GM12891 (cell line): ENCODE measurements at regions not wholly inside any gene's neighbourhood (a gene's known extent, or its start where the extent isn't known, plus 50 kb on each side); places are given as distances from the start of the nearest gene placed in this dataset.

Source experiments
- DNase-seq: peaks from one replicate; pipeline ENCODE4 v3.0.0; 2011; ENCODE audit warnings: low spot score; ENCODE audit not compliant: insufficient read length
- FAIRE-seq: peaks from 2 replicates; lab custom pipeline; 2011; peaks lifted over from hg19 to GRCh38; lab: Jason Lieb, UNC
- PAX5 ChIP-seq: IDR thresholded peaks from 2 replicates; pipeline ENCODE4 v1.6.1; 2011; ENCODE audit warnings: low read length, moderate library complexity, mild to moderate bottlenecking; ENCODE audit not compliant: insufficient read depth, severe bottlenecking
- POLR2A ChIP-seq: IDR thresholded peaks from 2 replicates; pipeline ENCODE4 v1.6.1; 2011; ENCODE audit warnings: low read depth, low read length, control low read depth
- POLR2AphosphoS5 ChIP-seq: IDR thresholded peaks from 2 replicates; pipeline ENCODE4 v1.6.1; 2011; ENCODE audit warnings: low read depth, low read length, control low read depth
- POU2F2 ChIP-seq: IDR thresholded peaks from 2 replicates; pipeline ENCODE4 v1.6.1; 2011; ENCODE audit warnings: low read depth, mild to moderate bottlenecking, control low read depth, low read length, moderate library complexity
- SPI1 ChIP-seq: IDR thresholded peaks from 2 replicates; pipeline ENCODE4 v1.6.1; 2011; ENCODE audit warnings: low read depth, low read length, control low read depth
- TAF1 ChIP-seq: IDR thresholded peaks from 2 replicates; pipeline ENCODE4 v1.6.1; 2011; ENCODE audit warnings: low read depth, low read length, control low read depth

- TF ChIP-seq POLR2A: no peak
- TF ChIP-seq POU2F2: no peak
- no peak for TF ChIP-seq TAF1
- TF ChIP-seq POLR2AphosphoS5: no peak
- no peak for TF ChIP-seq SPI1
- no peak for TF ChIP-seq PAX5
- no peak for DNase-seq
- FAIRE-seq: no peak
These were observed 181.4 kb downstream of the GRB14 start for GRCh38 chr2:164439885-164440284.

GRCh38 chr2:164439235-164439634, 182.0 kb downstream of the GRB14 start:
- TF ChIP-seq SPI1 (no peak), POU2F2 (no peak), PAX5 (no peak), POLR2A (no peak), POLR2AphosphoS5 (no peak), TAF1 (no peak)

GRCh38 chr2:164438490-164439205, 182.6 kb downstream of the GRB14 start:
- FAIRE-seq: no peak
- DNase-seq: no peak
- TF ChIP-seq SPI1 (no peak), TAF1 (no peak), PAX5 (no peak), POLR2A (no peak), POU2F2 (no peak), POLR2AphosphoS5 (no peak)

More at GRCh38 chr2:164439235-164439634, 182.0 kb downstream of the GRB14 start:
- DNase-seq (no peak), FAIRE-seq (no peak)

GRCh38 chr2:164436131-164436530, 185.2 kb downstream of the GRB14 start:
- TF ChIP-seq POLR2AphosphoS5: no peak
- TF ChIP-seq POU2F2: no peak
- TF ChIP-seq POLR2A: no peak
- no peak for TF ChIP-seq TAF1
- no peak for TF ChIP-seq SPI1
- no peak for TF ChIP-seq PAX5
- FAIRE-seq: no peak
- no peak for DNase-seq

GRCh38 chr2:164430166-164430783, 191.0 kb downstream of the GRB14 start:
- DNase-seq (no peak), FAIRE-seq (no peak)
- TF ChIP-seq PAX5 (no peak), POU2F2 (no peak), TAF1 (no peak), POLR2AphosphoS5 (no peak), SPI1 (no peak), POLR2A (no peak)

GRCh38 chr2:164429354-164429753, 191.9 kb downstream of the GRB14 start:
- TF ChIP-seq POLR2A (no peak), TAF1 (no peak), SPI1 (no peak), POLR2AphosphoS5 (no peak), PAX5 (no peak), POU2F2 (no peak)
- no peak for FAIRE-seq
- DNase-seq: no peak

- TF ChIP-seq TAF1 (no peak), POLR2A (no peak), SPI1 (no peak), PAX5 (no peak), POLR2AphosphoS5 (no peak), POU2F2 (no peak)
- FAIRE-seq: no peak
- DNase-seq: no peak
These were observed 194.2 kb downstream of the GRB14 start for GRCh38 chr2:164427111-164427510.

- no peak for FAIRE-seq
- DNase-seq: no peak
- TF ChIP-seq POLR2AphosphoS5: no peak
- TF ChIP-seq POLR2A: no peak
- no peak for TF ChIP-seq TAF1
- TF ChIP-seq SPI1: no peak
- TF ChIP-seq PAX5: no peak
- TF ChIP-seq POU2F2: no peak
These were observed 200.5 kb downstream of the GRB14 start for GRCh38 chr2:164420787-164421186.

GRCh38 chr2:164412831-164413230, 208.5 kb downstream of the GRB14 start:
- DNase-seq (no peak), FAIRE-seq (no peak)
- no peak for TF ChIP-seq POLR2AphosphoS5
- no peak for TF ChIP-seq PAX5
- no peak for TF ChIP-seq POLR2A
- TF ChIP-seq TAF1: no peak
- no peak for TF ChIP-seq POU2F2
- TF ChIP-seq SPI1: no peak
